ENCODE measurements at regions not wholly inside any gene's neighbourhood (a gene's known extent, or its start where the extent isn't known, plus 50 kb on each side); places are given as distances from the start of the nearest gene placed in this dataset.
"Not testable (repeated sequence)": the region's sequence is repeated elsewhere in the genome, so short reads cannot be mapped to it uniquely, and the experiment has no call there.

DNA sequence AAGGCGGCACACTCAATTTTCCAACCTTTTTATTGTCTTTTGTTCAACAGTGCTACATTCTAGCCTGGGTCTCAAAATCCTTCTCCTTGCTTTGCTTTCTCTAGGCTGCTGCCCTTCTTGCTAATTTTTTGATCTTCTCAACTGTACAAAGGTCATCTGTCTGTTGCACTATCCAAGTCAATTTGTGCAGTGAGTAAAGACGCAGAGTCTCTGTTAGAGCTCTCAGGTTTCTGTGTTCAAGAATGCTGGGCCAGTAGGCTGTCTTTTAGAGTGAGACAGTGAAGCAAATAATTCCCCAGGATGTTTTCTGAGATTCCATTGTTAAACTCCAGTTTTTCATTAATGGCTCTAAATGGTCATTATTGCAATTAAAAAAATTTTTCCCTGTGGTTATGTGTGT, 255.7 kb upstream of the ACTBL2 start:
- TF ChIP-seq POLR2AphosphoS5 (IDR thresholded peaks at IDR 0.05; ENCODE audit: borderline replicate concordance, low read depth, low read length), result no peak
- no peak for TF ChIP-seq EZH2 (IDR thresholded peaks at IDR 0.05)
- TF ChIP-seq FOXP2 (optimal IDR thresholded peaks at IDR 0.05; ENCODE audit: control extremely low read depth, extremely low read length, insufficient read depth), result no peak

DNA sequence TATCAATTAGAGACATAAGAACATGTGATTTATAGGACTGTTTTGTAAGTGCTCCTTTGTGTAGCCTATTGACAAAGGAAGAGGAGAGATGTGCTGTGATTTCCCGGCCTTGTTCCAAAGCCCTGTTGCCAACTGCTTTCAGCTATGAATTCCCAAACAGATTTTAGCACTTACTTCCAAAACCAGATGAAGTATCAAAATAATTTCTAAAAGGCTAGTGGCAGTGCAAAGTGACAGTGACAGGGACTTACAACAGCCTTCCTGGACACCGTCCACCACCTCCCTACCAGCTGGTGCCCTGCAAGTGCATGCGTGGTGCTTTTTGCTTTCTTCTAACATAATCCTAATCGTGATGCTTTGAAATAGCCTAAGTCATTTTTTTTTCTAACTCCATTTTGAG, 254.1 kb upstream of the ACTBL2 start:
- no peak for DNase-seq (ENCODE audit: low read depth, low spot score)
- H3K4me3 ChIP-seq, result no peak overlapping the region
- TF ChIP-seq EZH2 (IDR thresholded peaks at IDR 0.05) (no peak), FOXP2 (optimal IDR thresholded peaks at IDR 0.05; ENCODE audit: control extremely low read depth, extremely low read length, insufficient read depth) (no peak), POLR2AphosphoS5 (IDR thresholded peaks at IDR 0.05; ENCODE audit: borderline replicate concordance, low read depth, low read length) (no peak)
- no peak overlapping the region for H3K9ac ChIP-seq (ENCODE audit: insufficient read length)
- no peaks in the 10 kb centered on the region for H3K36me3 ChIP-seq (ENCODE audit: insufficient read depth, low read length)
- no peak overlapping the region for H3K27ac ChIP-seq
- H3K9me3 ChIP-seq (ENCODE audit: low read depth, low read length), result no peaks in the 10 kb centered on the region

More for the DNA sequence above, 255.7 kb upstream of the ACTBL2 start:
- Histone ChIP-seq H3K27ac (no peak overlapping the region), H3K9me3 (ENCODE audit: low read depth, low read length) (no peaks in the 10 kb centered on the region), H3K36me3 (ENCODE audit: insufficient read depth, low read length) (no peaks in the 10 kb centered on the region), H3K4me3 (no peak overlapping the region), H3K9ac (ENCODE audit: insufficient read length) (no peak overlapping the region)
- DNase-seq (ENCODE audit: low read depth, low spot score), result no peak

DNA sequence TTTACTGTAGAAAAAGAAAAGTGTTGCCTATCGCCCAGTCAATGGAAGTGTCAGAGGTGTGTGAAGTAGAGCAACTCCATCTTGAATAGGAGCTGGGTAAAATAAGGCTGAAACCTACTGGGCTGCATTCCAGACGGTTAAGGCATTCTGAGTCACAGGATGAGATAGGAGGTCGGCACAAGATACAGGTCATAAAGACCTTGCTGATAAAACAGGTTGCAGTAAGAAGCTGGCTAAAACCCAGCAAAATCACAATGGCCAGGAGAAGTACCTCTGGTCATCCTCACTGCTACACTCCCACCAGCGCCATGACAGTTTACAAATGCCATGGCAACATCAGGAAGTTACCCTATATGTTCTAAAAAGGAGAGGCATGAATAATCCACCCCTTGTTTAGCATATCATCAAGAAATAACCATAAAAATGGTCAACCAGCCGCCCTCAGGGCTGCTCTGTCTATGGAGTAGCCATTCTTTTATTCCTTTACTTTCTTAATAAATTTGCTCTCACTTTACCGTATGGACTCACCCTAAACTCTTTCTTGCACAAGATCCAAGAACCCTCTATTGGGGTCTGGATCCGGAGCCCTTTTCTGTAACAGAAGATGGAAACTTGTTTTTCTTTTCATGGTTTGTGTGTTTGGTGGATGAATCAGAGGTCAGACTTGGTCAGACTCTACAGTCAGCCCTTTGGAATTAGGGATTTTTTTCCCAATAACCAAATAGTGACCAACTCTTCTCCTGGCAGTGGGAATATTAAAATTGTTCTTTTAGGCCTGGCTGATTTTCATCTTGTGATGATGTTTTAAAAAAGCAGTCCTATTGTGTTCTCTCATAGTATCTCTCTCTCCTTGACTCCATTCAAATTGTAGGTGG, 252.9 kb upstream of the ACTBL2 start:
- not testable (repeated sequence) for H3K9ac ChIP-seq (ENCODE audit: insufficient read length)

DNA sequence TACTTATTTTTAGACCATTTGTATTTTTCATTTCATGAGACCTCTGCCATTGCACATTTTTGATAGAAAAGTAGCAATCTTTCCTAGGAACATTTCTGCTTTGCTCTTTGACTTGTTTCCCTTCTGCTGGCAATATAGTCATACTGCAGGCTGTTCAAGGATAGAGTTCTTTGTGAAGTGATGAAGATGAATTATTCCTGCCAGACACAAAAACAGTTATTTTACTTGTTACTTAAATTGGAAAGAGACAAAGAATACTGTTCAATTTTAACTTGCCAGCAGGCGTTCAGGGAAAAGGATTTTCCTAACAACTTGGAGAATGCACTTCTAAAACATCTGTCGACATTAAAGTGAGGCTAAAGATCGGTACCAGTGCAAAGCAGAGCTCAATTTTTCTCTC, 251.7 kb upstream of the ACTBL2 start:
- no peak for DNase-seq (ENCODE audit: low read depth, low spot score)
- Histone ChIP-seq H3K4me3 (no peak overlapping the region), H3K36me3 (ENCODE audit: insufficient read depth, low read length) (no peaks in the 10 kb centered on the region), H3K9ac (ENCODE audit: insufficient read length) (no peak overlapping the region), H3K9me3 (ENCODE audit: low read depth, low read length) (no peaks in the 10 kb centered on the region), H3K27ac (no peak overlapping the region)
- TF ChIP-seq EZH2 (IDR thresholded peaks at IDR 0.05) (no peak), FOXP2 (optimal IDR thresholded peaks at IDR 0.05; ENCODE audit: control extremely low read depth, extremely low read length, insufficient read depth) (no peak), POLR2AphosphoS5 (IDR thresholded peaks at IDR 0.05; ENCODE audit: borderline replicate concordance, low read depth, low read length) (no peak)

More for the DNA sequence above, 252.9 kb upstream of the ACTBL2 start:
- H3K9me3 ChIP-seq (ENCODE audit: low read depth, low read length); DNase-seq (ENCODE audit: low read depth, low spot score); H3K27ac ChIP-seq; H3K4me3 ChIP-seq; H3K36me3 ChIP-seq (ENCODE audit: insufficient read depth, low read length): not testable (repeated sequence)

DNA sequence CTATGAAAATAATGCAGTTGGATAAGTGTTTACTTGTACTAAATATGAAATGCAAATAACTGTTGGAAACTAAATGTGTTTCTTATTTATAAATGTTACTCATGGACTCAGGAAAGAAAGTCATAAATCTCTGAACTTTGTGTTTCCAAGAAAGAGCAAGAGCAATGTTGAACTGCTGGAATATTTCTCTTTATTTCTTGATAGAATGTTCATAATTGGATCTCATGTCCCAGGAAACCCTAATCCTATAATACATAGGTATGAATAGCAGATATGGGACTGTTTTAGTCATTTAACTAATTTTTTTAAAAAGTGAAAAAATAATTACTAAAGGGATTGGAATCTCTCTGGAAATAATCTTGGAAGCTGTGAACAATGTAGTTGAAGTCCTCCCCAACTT, 245.0 kb upstream of the ACTBL2 start:
- Histone ChIP-seq H3K36me3 (ENCODE audit: insufficient read depth, low read length) (no peaks in the 10 kb centered on the region), H3K9ac (ENCODE audit: insufficient read length) (no peak overlapping the region), H3K4me3 (no peak overlapping the region), H3K27ac (no peak overlapping the region), H3K9me3 (ENCODE audit: low read depth, low read length) (no peaks in the 10 kb centered on the region)
- DNase-seq (ENCODE audit: low read depth, low spot score), result no peak
- TF ChIP-seq FOXP2 (optimal IDR thresholded peaks at IDR 0.05; ENCODE audit: control extremely low read depth, extremely low read length, insufficient read depth), result no peak
- TF ChIP-seq EZH2 (IDR thresholded peaks at IDR 0.05), result no peak
- no peak for TF ChIP-seq POLR2AphosphoS5 (IDR thresholded peaks at IDR 0.05; ENCODE audit: borderline replicate concordance, low read depth, low read length)

DNA sequence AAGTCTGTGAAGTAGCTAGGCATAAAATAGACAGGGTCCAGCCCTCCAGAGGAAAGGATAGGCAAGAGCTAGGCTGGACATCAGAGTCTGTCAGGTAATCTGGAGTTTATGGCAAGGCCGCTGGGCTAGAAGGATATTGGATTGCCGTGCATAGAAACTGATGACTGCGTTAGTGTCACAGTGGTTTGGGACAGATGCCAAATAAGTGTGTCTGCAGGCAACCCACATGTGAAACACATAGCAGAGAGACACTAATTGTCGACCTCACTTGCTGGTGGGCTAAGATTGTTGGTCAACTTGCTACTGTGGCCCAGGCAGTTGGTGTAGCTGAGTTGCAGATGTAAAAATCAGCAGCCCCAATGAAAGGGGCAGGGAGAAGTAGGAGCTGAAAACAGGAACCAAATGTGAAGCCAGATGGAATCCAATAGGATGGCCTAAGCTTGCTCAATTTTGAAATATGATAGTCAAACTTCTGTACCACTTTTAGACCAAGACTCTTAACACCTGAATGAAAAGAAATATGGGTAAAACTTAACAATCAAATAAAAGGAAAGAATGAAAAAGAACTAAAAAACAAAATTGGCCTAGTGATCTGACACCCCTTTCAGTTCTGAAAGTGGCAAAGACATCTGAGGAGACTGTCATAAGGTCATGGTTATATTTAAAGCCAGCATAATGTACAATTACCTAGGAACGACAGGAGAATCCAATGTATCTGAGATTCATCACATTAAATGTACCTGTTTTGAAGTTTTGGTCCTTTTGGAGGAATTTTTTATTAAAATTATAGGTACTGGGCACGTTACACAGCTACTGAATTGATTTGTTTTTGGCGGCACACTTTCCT, 243.3 kb upstream of the ACTBL2 start:
- DNase-seq (ENCODE audit: low read depth, low spot score), result no peak
- H3K27ac ChIP-seq, result no peak overlapping the region
- H3K9me3 ChIP-seq (ENCODE audit: low read depth, low read length), result no peaks in the 10 kb centered on the region
- H3K4me3 ChIP-seq, result no peak overlapping the region
- TF ChIP-seq FOXP2 (optimal IDR thresholded peaks at IDR 0.05; ENCODE audit: control extremely low read depth, extremely low read length, insufficient read depth) (no peak), POLR2AphosphoS5 (IDR thresholded peaks at IDR 0.05; ENCODE audit: borderline replicate concordance, low read depth, low read length) (no peak), EZH2 (IDR thresholded peaks at IDR 0.05) (no peak)
- no peak overlapping the region for H3K9ac ChIP-seq (ENCODE audit: insufficient read length)
- H3K36me3 ChIP-seq (ENCODE audit: insufficient read depth, low read length), result no peaks in the 10 kb centered on the region

DNA sequence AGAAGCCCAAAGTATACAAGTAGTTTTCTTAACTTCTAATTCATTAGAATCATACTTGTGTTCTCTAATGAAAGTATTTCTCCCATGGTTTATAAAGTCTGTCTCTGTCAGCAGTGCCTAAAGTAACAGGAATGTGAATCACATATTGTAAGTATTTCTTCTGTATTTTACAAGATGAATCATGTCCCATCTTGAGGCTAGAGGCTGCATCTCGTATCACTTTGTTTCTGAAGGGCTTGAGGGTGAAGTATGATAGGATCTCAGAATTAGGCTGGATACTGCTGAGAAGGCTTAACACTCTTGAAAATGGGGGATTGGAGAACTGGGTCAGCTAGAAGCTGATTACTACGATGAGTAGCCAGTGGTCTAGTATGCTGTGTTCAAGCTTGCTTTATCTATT, 242.2 kb upstream of the ACTBL2 start:
- H3K9me3 ChIP-seq (ENCODE audit: low read depth, low read length), result no peaks in the 10 kb centered on the region
- TF ChIP-seq POLR2AphosphoS5 (IDR thresholded peaks at IDR 0.05; ENCODE audit: borderline replicate concordance, low read depth, low read length), result no peak
- no peak for TF ChIP-seq FOXP2 (optimal IDR thresholded peaks at IDR 0.05; ENCODE audit: control extremely low read depth, extremely low read length, insufficient read depth)
- no peak for TF ChIP-seq EZH2 (IDR thresholded peaks at IDR 0.05)
- H3K9ac ChIP-seq (ENCODE audit: insufficient read length), result no peak overlapping the region
- DNase-seq (ENCODE audit: low read depth, low spot score), result no peak
- H3K4me3 ChIP-seq, result no peak overlapping the region
- no peak overlapping the region for H3K27ac ChIP-seq
- no peaks in the 10 kb centered on the region for H3K36me3 ChIP-seq (ENCODE audit: insufficient read depth, low read length)

DNA sequence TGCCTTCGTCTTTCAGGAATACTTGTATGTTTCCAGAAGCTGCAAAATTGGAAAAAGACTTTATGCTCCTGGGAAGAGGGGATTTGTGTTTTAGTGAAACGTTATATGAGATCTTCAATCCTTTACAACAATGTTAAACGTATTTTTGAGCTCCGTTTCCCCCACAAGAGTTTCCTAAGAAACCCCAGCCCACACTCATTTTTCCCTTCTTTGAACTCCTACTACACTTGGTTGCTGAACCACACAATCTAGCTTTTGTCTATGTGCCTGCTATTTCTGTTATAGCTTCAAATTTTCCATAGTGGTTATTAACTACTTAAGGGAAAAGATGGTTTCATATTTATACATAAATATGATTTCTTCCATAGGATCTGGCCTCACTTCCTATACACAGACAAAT, 238.6 kb upstream of the ACTBL2 start:
- no peak for DNase-seq (ENCODE audit: low read depth, low spot score)
- no peak overlapping the region for H3K27ac ChIP-seq
- no peak overlapping the region for H3K4me3 ChIP-seq
- H3K9ac ChIP-seq (ENCODE audit: insufficient read length), result no peak overlapping the region
- no peaks in the 10 kb centered on the region for H3K36me3 ChIP-seq (ENCODE audit: insufficient read depth, low read length)
- no peaks in the 10 kb centered on the region for H3K9me3 ChIP-seq (ENCODE audit: low read depth, low read length)
- no peak for TF ChIP-seq POLR2AphosphoS5 (IDR thresholded peaks at IDR 0.05; ENCODE audit: borderline replicate concordance, low read depth, low read length)
- TF ChIP-seq EZH2 (IDR thresholded peaks at IDR 0.05), result no peak
- TF ChIP-seq FOXP2 (optimal IDR thresholded peaks at IDR 0.05; ENCODE audit: control extremely low read depth, extremely low read length, insufficient read depth), result no peak

Data from SK-N-MC (cell line).